Suprapubic skin (tissue), 4 donors: ENCODE measurements at regions not wholly inside any gene's neighbourhood (a gene's known extent, or its start where the extent isn't known, plus 50 kb on each side); places are given as distances from the start of the nearest gene placed in this dataset.

Experiments
- DNase-seq, 2 donors: peaks; one replicate each; pipeline ENCODE4 v3.0.0-alpha.2; 2019; ENCODE audit warnings: low spot score in 2 of 2
- H3K27ac ChIP-seq: fragments of 200-600 bp; sonication (generic); one replicate; pipeline ENCODE4 v1.5.1; 2019
- H3K27me3 ChIP-seq: fragments of 200-600 bp; sonication (generic); one replicate; pipeline ENCODE4 v1.5.1; 2019
- H3K36me3 ChIP-seq: fragments of 200-600 bp; sonication (generic); one replicate; pipeline ENCODE4 v1.5.1; 2019
- H3K4me1 ChIP-seq: fragments of 200-600 bp; sonication (generic); one replicate; pipeline ENCODE4 v1.5.1; 2019
- H3K4me3 ChIP-seq: fragments of 200-600 bp; sonication (generic); one replicate; pipeline ENCODE4 v1.5.1; 2019; ENCODE audit warnings: mild to moderate bottlenecking
- H3K9me3 ChIP-seq: fragments of 200-600 bp; sonication (generic); one replicate; pipeline ENCODE4 v1.5.1; 2019
- EP300 ChIP-seq: sonication (generic); formaldehyde crosslinking; IDR thresholded peaks from one replicate; pipeline ENCODE4 v1.6.1; 2017; ENCODE audit warnings: antibody characterized with exemption
- POLR2A ChIP-seq, 2 donors: fragments of 450-650 bp; IDR thresholded peaks; one replicate each; pipeline ENCODE4 v1.6.1; 2017; ENCODE audit warnings: antibody characterized with exemption in 2 of 2, mild to moderate bottlenecking in 2 of 2, moderate library complexity in 2 of 2
- POLR2AphosphoS5 ChIP-seq, 3 donors: sonication (generic); formaldehyde crosslinking; IDR thresholded peaks; one replicate each; pipeline ENCODE4 v1.6.1; 2017; ENCODE audit warnings: antibody characterized with exemption in 3 of 3
- WGBS: methylation state at CpG from one replicate; pipeline ENCODE4 v1.1.5; 2018; 5-methylcytosine and 5-hydroxymethylcytosine counted together
- TF ChIP-seq, protein P1 (sequence below), 2 donors: fragments of 200-600 bp in 1 of 2; fragments of 450-650 bp in 1 of 2; sonication (generic) in 1 of 2; IDR thresholded peaks; one replicate each; pipeline ENCODE4 v1.5.1; 2016 to 2019; ENCODE audit warnings: antibody characterized with exemption in 2 of 2, mild to moderate bottlenecking in 1 of 2, moderate library complexity in 1 of 2

DNA sequence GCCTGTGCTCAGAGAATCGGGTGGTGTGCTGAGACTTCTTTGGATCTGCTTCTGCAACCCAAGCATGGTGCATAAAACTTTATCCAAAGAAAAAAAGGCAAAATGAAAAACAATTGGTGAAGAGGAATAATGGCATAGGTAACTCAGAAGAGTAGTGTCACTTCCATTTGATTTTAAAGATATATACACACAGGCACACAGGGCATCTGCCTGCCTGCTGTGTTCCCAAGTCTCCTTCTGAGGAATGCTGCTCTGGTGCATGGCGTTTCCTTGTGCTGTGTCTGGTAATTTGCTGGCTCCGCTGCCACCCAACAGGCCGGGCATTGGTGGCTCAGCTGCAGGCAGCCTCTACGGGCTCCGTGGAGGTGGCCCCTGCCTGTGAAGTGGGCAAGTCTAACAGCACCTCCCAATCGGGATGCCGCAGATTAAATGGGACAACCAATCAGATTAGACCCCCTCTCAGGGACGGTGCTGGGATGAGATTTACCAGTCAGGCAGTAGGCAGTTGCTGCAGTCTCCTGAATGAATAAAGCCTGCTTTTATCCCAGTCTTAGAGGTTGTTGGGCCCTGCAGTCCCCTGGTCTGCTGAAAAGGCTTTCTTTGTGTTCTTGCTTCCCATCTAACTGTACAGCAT, 253.7 kb upstream of the RASGRP1 start:
- DNase-seq, result no peak
- H3K27me3 ChIP-seq, result no peaks in the 10 kb centered on the region
- no peak overlapping the region for H3K4me3 ChIP-seq
- TF ChIP-seq, protein P1, sequence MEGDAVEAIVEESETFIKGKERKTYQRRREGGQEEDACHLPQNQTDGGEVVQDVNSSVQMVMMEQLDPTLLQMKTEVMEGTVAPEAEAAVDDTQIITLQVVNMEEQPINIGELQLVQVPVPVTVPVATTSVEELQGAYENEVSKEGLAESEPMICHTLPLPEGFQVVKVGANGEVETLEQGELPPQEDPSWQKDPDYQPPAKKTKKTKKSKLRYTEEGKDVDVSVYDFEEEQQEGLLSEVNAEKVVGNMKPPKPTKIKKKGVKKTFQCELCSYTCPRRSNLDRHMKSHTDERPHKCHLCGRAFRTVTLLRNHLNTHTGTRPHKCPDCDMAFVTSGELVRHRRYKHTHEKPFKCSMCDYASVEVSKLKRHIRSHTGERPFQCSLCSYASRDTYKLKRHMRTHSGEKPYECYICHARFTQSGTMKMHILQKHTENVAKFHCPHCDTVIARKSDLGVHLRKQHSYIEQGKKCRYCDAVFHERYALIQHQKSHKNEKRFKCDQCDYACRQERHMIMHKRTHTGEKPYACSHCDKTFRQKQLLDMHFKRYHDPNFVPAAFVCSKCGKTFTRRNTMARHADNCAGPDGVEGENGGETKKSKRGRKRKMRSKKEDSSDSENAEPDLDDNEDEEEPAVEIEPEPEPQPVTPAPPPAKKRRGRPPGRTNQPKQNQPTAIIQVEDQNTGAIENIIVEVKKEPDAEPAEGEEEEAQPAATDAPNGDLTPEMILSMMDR (IDR thresholded peaks at IDR 0.05), result no peak
- TF ChIP-seq POLR2AphosphoS5 (IDR thresholded peaks at IDR 0.05) (no peak), EP300 (no peak), POLR2A (IDR thresholded peaks at IDR 0.05) (no peak)
- H3K9me3 ChIP-seq, result no peaks in the 10 kb centered on the region
- H3K27ac ChIP-seq, result no peak overlapping the region
- no peaks in the 10 kb centered on the region for H3K36me3 ChIP-seq
- H3K4me1 ChIP-seq, result peaks cover 7% of the 10 kb centered on the region
- 81% methylated on average over 9 of the region's 9 CpGs for WGBS

GRCh38 chr15:38819387-38819950, 254.9 kb upstream of the RASGRP1 start:
- Histone ChIP-seq H3K36me3 (no peaks in the 10 kb centered on the region), H3K27me3 (no peaks in the 10 kb centered on the region), H3K9me3 (no peaks in the 10 kb centered on the region), H3K4me1 (peaks cover 7% of the 10 kb centered on the region), H3K4me3 (no peak overlapping the region), H3K27ac (no peak overlapping the region)
- no peak for TF ChIP-seq POLR2AphosphoS5 (IDR thresholded peaks at IDR 0.05)
- TF ChIP-seq EP300, result no peak
- TF ChIP-seq POLR2A (IDR thresholded peaks at IDR 0.05), result no peak
- TF ChIP-seq, protein P1 (IDR thresholded peaks at IDR 0.05), result no peak
- 82% methylated on average over 8 of the region's 8 CpGs for WGBS
- DNase-seq, result no peak

DNA sequence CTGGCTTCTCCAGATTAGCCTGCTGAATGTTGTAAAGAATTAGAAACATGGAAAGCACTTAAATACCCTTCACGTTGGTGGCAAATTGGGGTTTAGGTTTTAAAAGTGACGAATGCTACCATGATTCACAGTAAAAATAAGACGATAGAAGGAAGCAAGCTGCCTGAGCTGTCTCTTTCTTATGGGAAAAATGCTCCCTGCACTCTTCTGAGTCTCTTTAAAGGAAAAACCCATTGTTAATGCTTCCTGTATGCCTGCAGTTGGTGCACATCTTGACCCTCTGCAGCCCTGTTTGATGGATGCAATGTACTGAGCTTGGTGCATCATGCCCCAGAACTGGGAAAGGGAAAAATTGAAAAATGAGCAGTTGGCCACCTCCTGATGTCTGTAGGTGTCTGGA, 258.6 kb upstream of the RASGRP1 start:
- Histone ChIP-seq H3K36me3 (no peaks in the 10 kb centered on the region), H3K27ac (no peak overlapping the region), H3K4me3 (no peak overlapping the region), H3K27me3 (no peaks in the 10 kb centered on the region), H3K9me3 (no peaks in the 10 kb centered on the region), H3K4me1 (no peaks in the 10 kb centered on the region)
- TF ChIP-seq POLR2AphosphoS5 (IDR thresholded peaks at IDR 0.05) (no peak), POLR2A (IDR thresholded peaks at IDR 0.05) (no peak), EP300 (no peak)
- TF ChIP-seq, protein P1 (IDR thresholded peaks at IDR 0.05), result no peak
- WGBS, result 82% methylated on average over 3 of the region's 3 CpGs
- no peak for DNase-seq

DNA sequence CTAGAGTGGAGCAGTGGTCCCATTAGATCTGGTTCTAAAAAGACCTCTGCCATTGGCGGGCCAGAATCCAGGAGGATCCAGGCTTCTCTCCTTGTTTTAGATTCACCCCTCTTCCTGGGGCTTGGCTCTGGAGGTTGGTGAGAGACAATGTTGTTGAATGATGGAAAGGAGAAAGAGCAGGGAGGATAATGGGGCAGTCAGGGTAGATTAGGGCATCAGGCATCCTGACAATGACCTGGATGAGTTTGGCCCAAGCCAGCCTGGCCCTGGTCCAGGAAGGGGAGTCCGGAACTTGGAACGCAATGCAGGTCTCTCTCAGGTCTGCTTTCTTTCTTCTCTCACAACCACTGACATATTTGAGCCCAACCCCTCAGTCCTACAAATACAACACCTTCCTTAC, 260.1 kb upstream of the RASGRP1 start:
- H3K36me3 ChIP-seq, result no peaks in the 10 kb centered on the region
- no peaks in the 10 kb centered on the region for H3K27me3 ChIP-seq
- H3K4me3 ChIP-seq, result no peak overlapping the region
- H3K27ac ChIP-seq, result no peak overlapping the region
- no peak for TF ChIP-seq POLR2A (IDR thresholded peaks at IDR 0.05)
- TF ChIP-seq POLR2AphosphoS5 (IDR thresholded peaks at IDR 0.05), result no peak
- H3K4me1 ChIP-seq, result no peaks in the 10 kb centered on the region
- H3K9me3 ChIP-seq, result no peaks in the 10 kb centered on the region
- WGBS, result 90% methylated on average over 3 of the region's 3 CpGs
- DNase-seq, result no peak

DNA sequence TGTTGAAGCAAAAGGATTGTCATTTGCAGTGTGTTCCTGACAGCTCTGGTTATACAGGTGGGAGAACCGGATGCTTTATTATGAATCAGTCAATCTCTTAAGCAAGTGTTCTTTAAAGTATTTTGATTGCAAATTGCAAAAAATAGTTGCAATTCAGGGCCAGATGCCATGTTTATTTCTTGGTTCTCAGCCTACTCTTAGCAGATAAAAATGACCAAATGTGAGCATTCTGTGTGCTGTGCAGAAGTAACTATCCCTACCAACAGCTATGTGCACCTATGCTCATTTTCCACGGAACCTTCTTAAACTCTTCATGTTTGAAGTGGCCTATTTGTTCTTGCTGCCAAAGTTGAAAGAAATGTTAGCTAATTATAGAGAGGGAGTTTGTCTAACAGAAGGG, 262.3 kb upstream of the RASGRP1 start:
- 73% methylated on average over 2 of the region's 2 CpGs for WGBS
- no peak for DNase-seq
- H3K9me3 ChIP-seq, result no peaks in the 10 kb centered on the region

More for the DNA sequence above, 262.3 kb upstream of the RASGRP1 start:
- no peaks in the 10 kb centered on the region for H3K27me3 ChIP-seq
- H3K36me3 ChIP-seq, result no peaks in the 10 kb centered on the region
- no peak for TF ChIP-seq EP300
- no peak for TF ChIP-seq POLR2A (IDR thresholded peaks at IDR 0.05)
- TF ChIP-seq POLR2AphosphoS5 (IDR thresholded peaks at IDR 0.05), result no peak
- TF ChIP-seq, protein P1 (IDR thresholded peaks at IDR 0.05), result no peak
- H3K27ac ChIP-seq, result no peak overlapping the region
- H3K4me1 ChIP-seq, result no peaks in the 10 kb centered on the region
- H3K4me3 ChIP-seq, result no peak overlapping the region
